ENCODE measurements at regions not wholly inside any gene's neighbourhood (a gene's known extent, or its start where the extent isn't known, plus 50 kb on each side); places are given as distances from the start of the nearest gene placed in this dataset.

DNA sequence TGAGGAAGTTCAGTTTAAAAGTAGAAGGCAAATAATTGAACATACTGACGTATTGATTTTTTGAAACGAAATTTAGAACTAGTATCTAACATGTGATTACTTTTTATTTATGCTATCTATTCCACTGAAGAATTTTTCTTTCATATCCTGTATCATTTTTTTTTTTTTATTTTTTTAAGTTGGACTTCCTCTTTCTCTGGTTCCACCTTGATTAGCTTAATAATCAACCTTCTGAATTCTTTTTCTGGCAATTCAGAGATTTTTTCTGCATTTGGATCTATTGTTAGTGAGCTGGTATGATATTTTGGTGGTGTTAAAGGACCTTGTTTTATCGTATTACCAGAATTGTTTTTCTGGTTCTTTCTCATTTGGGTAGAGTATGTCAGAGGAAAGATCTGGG lies 411.2 kb downstream of the SOX11 start:
- Histone ChIP-seq H3K27me3 (ENCODE audit: insufficient read depth, low read depth, low read length) (no peaks in the 10 kb centered on the region), H3K9me2 (ENCODE audit: insufficient read depth, low read length) (no peaks in the 10 kb centered on the region), H3K36me3 (ENCODE audit: insufficient read depth, low read length) (no peaks in the 10 kb centered on the region), H3K9ac (ENCODE audit: low read length) (no peak overlapping the region), H4K20me1 (ENCODE audit: insufficient read depth) (no peaks in the 10 kb centered on the region), H3K4me3 (ENCODE audit: low read length) (no peak overlapping the region), H3F3A (ENCODE audit: insufficient read depth, low read length, poor library complexity, severe bottlenecking) (no peaks in the 10 kb centered on the region), H2AFZ (ENCODE audit: low read depth, low read length) (no peak overlapping the region), H3K9me3 (ENCODE audit: low read length) (no peaks in the 10 kb centered on the region), H3K4me2 (ENCODE audit: low read length) (no peak overlapping the region), H3K79me2 (replicated peaks; ENCODE audit: insufficient read depth, low read length) (no peaks in the 10 kb centered on the region), H3K27ac (ENCODE audit: low read length) (no peak overlapping the region)
- TF ChIP-seq POLR2AphosphoS5 (IDR thresholded peaks at IDR 0.05), result no peak
- no peak for TF ChIP-seq TAF1 (IDR thresholded peaks at IDR 0.05; ENCODE audit: low read depth)
- TF ChIP-seq, protein P1, sequence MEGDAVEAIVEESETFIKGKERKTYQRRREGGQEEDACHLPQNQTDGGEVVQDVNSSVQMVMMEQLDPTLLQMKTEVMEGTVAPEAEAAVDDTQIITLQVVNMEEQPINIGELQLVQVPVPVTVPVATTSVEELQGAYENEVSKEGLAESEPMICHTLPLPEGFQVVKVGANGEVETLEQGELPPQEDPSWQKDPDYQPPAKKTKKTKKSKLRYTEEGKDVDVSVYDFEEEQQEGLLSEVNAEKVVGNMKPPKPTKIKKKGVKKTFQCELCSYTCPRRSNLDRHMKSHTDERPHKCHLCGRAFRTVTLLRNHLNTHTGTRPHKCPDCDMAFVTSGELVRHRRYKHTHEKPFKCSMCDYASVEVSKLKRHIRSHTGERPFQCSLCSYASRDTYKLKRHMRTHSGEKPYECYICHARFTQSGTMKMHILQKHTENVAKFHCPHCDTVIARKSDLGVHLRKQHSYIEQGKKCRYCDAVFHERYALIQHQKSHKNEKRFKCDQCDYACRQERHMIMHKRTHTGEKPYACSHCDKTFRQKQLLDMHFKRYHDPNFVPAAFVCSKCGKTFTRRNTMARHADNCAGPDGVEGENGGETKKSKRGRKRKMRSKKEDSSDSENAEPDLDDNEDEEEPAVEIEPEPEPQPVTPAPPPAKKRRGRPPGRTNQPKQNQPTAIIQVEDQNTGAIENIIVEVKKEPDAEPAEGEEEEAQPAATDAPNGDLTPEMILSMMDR (IDR thresholded peaks at IDR 0.05; ENCODE audit: poor library complexity, severe bottlenecking), result no peak
- no peak for TF ChIP-seq RAD21 (conservative IDR thresholded peaks at IDR 0.05)
- TF ChIP-seq EZH2 (IDR thresholded peaks at IDR 0.05; ENCODE audit: borderline replicate concordance, insufficient read depth, low read length, poor library complexity, severe bottlenecking), result no peak
- TF ChIP-seq, protein P2, sequence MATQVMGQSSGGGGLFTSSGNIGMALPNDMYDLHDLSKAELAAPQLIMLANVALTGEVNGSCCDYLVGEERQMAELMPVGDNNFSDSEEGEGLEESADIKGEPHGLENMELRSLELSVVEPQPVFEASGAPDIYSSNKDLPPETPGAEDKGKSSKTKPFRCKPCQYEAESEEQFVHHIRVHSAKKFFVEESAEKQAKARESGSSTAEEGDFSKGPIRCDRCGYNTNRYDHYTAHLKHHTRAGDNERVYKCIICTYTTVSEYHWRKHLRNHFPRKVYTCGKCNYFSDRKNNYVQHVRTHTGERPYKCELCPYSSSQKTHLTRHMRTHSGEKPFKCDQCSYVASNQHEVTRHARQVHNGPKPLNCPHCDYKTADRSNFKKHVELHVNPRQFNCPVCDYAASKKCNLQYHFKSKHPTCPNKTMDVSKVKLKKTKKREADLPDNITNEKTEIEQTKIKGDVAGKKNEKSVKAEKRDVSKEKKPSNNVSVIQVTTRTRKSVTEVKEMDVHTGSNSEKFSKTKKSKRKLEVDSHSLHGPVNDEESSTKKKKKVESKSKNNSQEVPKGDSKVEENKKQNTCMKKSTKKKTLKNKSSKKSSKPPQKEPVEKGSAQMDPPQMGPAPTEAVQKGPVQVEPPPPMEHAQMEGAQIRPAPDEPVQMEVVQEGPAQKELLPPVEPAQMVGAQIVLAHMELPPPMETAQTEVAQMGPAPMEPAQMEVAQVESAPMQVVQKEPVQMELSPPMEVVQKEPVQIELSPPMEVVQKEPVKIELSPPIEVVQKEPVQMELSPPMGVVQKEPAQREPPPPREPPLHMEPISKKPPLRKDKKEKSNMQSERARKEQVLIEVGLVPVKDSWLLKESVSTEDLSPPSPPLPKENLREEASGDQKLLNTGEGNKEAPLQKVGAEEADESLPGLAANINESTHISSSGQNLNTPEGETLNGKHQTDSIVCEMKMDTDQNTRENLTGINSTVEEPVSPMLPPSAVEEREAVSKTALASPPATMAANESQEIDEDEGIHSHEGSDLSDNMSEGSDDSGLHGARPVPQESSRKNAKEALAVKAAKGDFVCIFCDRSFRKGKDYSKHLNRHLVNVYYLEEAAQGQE (IDR thresholded peaks at IDR 0.05; ENCODE audit: borderline replicate concordance), result no peak
- no peak for TF ChIP-seq MXI1 (conservative IDR thresholded peaks at IDR 0.05; ENCODE audit: poor library complexity, severe bottlenecking)
- TF ChIP-seq EP300 (conservative IDR thresholded peaks at IDR 0.05; ENCODE audit: poor library complexity, severe bottlenecking), result no peak
- TF ChIP-seq SMC3 (conservative IDR thresholded peaks at IDR 0.05; ENCODE audit: poor library complexity), result no peak

DNA sequence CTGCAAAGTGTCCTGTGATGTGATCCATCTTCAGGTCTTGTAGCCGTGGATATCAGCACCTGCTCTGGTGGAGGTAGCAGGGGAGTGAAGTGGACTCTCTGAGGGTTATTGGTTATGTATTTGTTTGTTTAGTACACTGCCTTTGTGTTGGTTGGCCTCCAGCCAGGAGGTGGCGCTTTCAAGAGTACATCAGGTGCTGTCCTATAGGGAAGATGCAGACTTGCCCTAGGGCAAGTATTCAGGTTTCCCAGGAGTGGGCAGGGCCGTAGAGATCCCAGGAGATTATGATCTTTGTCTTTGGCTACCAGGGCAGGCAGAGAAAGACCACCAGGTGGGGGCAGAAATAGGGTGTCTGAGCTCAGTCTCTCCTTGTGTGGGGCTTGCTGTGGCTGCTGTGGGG lies 411.8 kb downstream of the SOX11 start:
- TF ChIP-seq SMC3 (conservative IDR thresholded peaks at IDR 0.05; ENCODE audit: poor library complexity) (no peak), POLR2AphosphoS5 (IDR thresholded peaks at IDR 0.05) (no peak), TAF1 (IDR thresholded peaks at IDR 0.05; ENCODE audit: low read depth) (no peak), EZH2 (IDR thresholded peaks at IDR 0.05; ENCODE audit: borderline replicate concordance, insufficient read depth, low read length, poor library complexity, severe bottlenecking) (no peak), EP300 (conservative IDR thresholded peaks at IDR 0.05; ENCODE audit: poor library complexity, severe bottlenecking) (no peak), MXI1 (conservative IDR thresholded peaks at IDR 0.05; ENCODE audit: poor library complexity, severe bottlenecking) (no peak), RAD21 (conservative IDR thresholded peaks at IDR 0.05) (no peak)
- TF ChIP-seq, protein P2 (IDR thresholded peaks at IDR 0.05; ENCODE audit: borderline replicate concordance), result no peak
- TF ChIP-seq, protein P1 (IDR thresholded peaks at IDR 0.05; ENCODE audit: poor library complexity, severe bottlenecking), result no peak
- Histone ChIP-seq H2AFZ (ENCODE audit: low read depth, low read length) (no peak overlapping the region), H3F3A (ENCODE audit: insufficient read depth, low read length, poor library complexity, severe bottlenecking) (no peaks in the 10 kb centered on the region), H3K27ac (ENCODE audit: low read length) (no peak overlapping the region), H3K79me2 (replicated peaks; ENCODE audit: insufficient read depth, low read length) (no peaks in the 10 kb centered on the region), H3K9me3 (ENCODE audit: low read length) (no peaks in the 10 kb centered on the region), H3K4me3 (ENCODE audit: low read length) (no peak overlapping the region), H3K9ac (ENCODE audit: low read length) (no peak overlapping the region), H3K9me2 (ENCODE audit: insufficient read depth, low read length) (no peaks in the 10 kb centered on the region), H4K20me1 (ENCODE audit: insufficient read depth) (no peaks in the 10 kb centered on the region), H3K27me3 (ENCODE audit: insufficient read depth, low read depth, low read length) (no peaks in the 10 kb centered on the region), H3K4me2 (ENCODE audit: low read length) (no peak overlapping the region), H3K36me3 (ENCODE audit: insufficient read depth, low read length) (no peaks in the 10 kb centered on the region)

All from neural cell (in vitro differentiated cells).